ENCODE measurements at regions not wholly inside any gene's neighbourhood (a gene's known extent, or its start where the extent isn't known, plus 50 kb on each side); places are given as distances from the start of the nearest gene placed in this dataset.

- H3K4me3 ChIP-seq (ENCODE audit: low read depth, low read length): no peak overlapping the region
- TF ChIP-seq CTCF (IDR thresholded peaks at IDR 0.05; ENCODE audit: borderline replicate concordance, insufficient read depth, low read depth, low read length): no peak
Observed at GRCh38 chr18:29171892-29172755, 995.2 kb upstream of the CDH2 start.

GRCh38 chr18:29169599-29169998 lies 992.7 kb upstream of the CDH2 start:
- H3K4me3 ChIP-seq (ENCODE audit: low read depth, low read length): no peak overlapping the region
- no peak for TF ChIP-seq CTCF (IDR thresholded peaks at IDR 0.05; ENCODE audit: borderline replicate concordance, insufficient read depth, low read depth, low read length)

- no peak overlapping the region for H3K4me3 ChIP-seq (ENCODE audit: low read depth, low read length)
- no peak for TF ChIP-seq CTCF (IDR thresholded peaks at IDR 0.05; ENCODE audit: borderline replicate concordance, insufficient read depth, low read depth, low read length)
Observed at GRCh38 chr18:29164993-29165599, 988.2 kb upstream of the CDH2 start.

- TF ChIP-seq CTCF (IDR thresholded peaks at IDR 0.05; ENCODE audit: borderline replicate concordance, insufficient read depth, low read depth, low read length): no peak
- no peak overlapping the region for H3K4me3 ChIP-seq (ENCODE audit: low read depth, low read length)
Observed at GRCh38 chr18:29164020-29164706, 987.2 kb upstream of the CDH2 start.

GRCh38 chr18:29163596-29163995 lies 986.7 kb upstream of the CDH2 start:
- no peak for TF ChIP-seq CTCF (IDR thresholded peaks at IDR 0.05; ENCODE audit: borderline replicate concordance, insufficient read depth, low read depth, low read length)
- no peak overlapping the region for H3K4me3 ChIP-seq (ENCODE audit: low read depth, low read length)

- no peak for TF ChIP-seq CTCF (IDR thresholded peaks at IDR 0.05; ENCODE audit: borderline replicate concordance, insufficient read depth, low read depth, low read length)
- H3K4me3 ChIP-seq (ENCODE audit: low read depth, low read length): no peak overlapping the region
Observed at GRCh38 chr18:29161429-29161828, 984.5 kb upstream of the CDH2 start.

Measured in GM12875 (cell line).